ENCODE measurements at regions not wholly inside any gene's neighbourhood (a gene's known extent, or its start where the extent isn't known, plus 50 kb on each side); places are given as distances from the start of the nearest gene placed in this dataset.

DNA sequence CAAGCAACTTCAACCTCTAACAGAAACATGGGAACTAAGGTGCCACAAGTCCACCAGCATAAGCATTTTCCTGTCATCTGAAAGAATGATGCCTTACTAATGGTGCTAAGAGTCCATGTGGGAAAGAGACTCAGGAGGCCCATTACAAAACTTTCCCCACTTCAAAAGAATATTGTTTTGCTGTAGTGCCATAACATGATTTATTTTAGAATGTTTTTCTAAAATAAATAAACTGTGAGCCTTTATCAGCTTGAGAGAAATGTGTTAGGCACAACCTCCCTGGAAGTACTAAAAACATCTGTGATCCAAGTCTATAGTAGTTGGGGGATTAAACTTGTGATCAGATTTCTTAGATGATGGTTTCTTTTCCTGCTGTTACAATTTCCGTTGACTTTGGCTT, 330.1 kb upstream of the MAP3K7 start:
- Histone ChIP-seq H3K27ac (ENCODE audit: low read length) (no peak overlapping the region), H4K20me1 (ENCODE audit: insufficient read depth, low read length) (no peaks in the 10 kb centered on the region), H3K36me3 (replicated peaks; ENCODE audit: low read depth, low read length) (no peaks in the 10 kb centered on the region), H3K27me3 (ENCODE audit: low read depth, low read length) (no peaks in the 10 kb centered on the region), H3K4me1 (ENCODE audit: low read length) (no peaks in the 10 kb centered on the region), H3K4me3 (ENCODE audit: low read length) (no peak overlapping the region), H3K9ac (ENCODE audit: low read length) (no peak overlapping the region), H3K79me2 (ENCODE audit: low read length) (no peaks in the 10 kb centered on the region), H3K9me3 (ENCODE audit: insufficient read depth, low read length) (no peaks in the 10 kb centered on the region), H3K4me2 (ENCODE audit: low read length) (no peak overlapping the region), H2AFZ (ENCODE audit: low read depth, low read length) (no peak overlapping the region)
- TF ChIP-seq EZH2phosphoT487 (IDR thresholded peaks at IDR 0.05; ENCODE audit: low read depth): no peak
- TF ChIP-seq, protein P1, sequence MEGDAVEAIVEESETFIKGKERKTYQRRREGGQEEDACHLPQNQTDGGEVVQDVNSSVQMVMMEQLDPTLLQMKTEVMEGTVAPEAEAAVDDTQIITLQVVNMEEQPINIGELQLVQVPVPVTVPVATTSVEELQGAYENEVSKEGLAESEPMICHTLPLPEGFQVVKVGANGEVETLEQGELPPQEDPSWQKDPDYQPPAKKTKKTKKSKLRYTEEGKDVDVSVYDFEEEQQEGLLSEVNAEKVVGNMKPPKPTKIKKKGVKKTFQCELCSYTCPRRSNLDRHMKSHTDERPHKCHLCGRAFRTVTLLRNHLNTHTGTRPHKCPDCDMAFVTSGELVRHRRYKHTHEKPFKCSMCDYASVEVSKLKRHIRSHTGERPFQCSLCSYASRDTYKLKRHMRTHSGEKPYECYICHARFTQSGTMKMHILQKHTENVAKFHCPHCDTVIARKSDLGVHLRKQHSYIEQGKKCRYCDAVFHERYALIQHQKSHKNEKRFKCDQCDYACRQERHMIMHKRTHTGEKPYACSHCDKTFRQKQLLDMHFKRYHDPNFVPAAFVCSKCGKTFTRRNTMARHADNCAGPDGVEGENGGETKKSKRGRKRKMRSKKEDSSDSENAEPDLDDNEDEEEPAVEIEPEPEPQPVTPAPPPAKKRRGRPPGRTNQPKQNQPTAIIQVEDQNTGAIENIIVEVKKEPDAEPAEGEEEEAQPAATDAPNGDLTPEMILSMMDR (IDR thresholded peaks at IDR 0.05; ENCODE audit: low read depth, low read length): no peak

DNA sequence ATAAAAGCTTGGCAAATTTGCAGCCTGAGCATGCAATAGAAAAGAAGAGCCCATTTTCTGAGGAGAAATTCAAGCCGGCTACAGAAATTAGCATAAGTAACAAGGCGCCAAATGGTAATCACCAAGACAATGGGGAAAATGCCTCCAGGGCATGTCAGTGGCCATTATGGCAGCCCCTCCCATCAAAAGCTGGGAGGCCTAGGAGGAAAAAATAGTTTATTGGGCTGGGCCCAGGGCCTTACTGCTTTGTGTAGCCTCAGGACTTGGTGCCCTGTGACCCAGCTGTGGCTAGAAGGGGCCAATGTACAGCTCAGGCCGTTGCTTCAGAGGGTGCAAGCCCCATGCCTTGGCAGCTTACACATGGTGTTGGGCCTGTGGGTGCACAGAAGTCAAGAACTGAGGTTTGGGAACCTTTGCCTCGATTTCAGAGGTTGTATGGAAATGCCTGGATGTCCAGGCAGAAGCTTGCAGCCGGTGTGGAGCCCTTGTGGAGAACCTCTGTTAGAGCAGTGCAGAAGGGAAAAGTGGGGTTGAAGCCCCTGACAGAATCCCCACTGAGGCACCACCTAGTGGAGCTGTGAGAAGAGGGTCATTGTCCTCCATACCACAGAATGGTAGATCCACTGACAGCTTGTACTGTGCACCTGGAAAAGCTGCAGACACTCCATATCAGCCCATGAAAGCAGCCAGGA, 328.5 kb upstream of the MAP3K7 start:
- no peaks in the 10 kb centered on the region for H3K27me3 ChIP-seq (ENCODE audit: low read depth, low read length)
- no peaks in the 10 kb centered on the region for H3K4me1 ChIP-seq (ENCODE audit: low read length)
- H4K20me1 ChIP-seq (ENCODE audit: insufficient read depth, low read length): no peaks in the 10 kb centered on the region
- no peak overlapping the region for H2AFZ ChIP-seq (ENCODE audit: low read depth, low read length)
- H3K79me2 ChIP-seq (ENCODE audit: low read length): no peaks in the 10 kb centered on the region
- no peaks in the 10 kb centered on the region for H3K9me3 ChIP-seq (ENCODE audit: insufficient read depth, low read length)
- no peak overlapping the region for H3K4me2 ChIP-seq (ENCODE audit: low read length)
- TF ChIP-seq, protein P1 (IDR thresholded peaks at IDR 0.05; ENCODE audit: low read depth, low read length): no peak
- TF ChIP-seq EZH2phosphoT487 (IDR thresholded peaks at IDR 0.05; ENCODE audit: low read depth): no peak
- no peak overlapping the region for H3K27ac ChIP-seq (ENCODE audit: low read length)
- no peak overlapping the region for H3K9ac ChIP-seq (ENCODE audit: low read length)
- no peak overlapping the region for H3K4me3 ChIP-seq (ENCODE audit: low read length)
- H3K36me3 ChIP-seq (replicated peaks; ENCODE audit: low read depth, low read length): no peaks in the 10 kb centered on the region

DNA sequence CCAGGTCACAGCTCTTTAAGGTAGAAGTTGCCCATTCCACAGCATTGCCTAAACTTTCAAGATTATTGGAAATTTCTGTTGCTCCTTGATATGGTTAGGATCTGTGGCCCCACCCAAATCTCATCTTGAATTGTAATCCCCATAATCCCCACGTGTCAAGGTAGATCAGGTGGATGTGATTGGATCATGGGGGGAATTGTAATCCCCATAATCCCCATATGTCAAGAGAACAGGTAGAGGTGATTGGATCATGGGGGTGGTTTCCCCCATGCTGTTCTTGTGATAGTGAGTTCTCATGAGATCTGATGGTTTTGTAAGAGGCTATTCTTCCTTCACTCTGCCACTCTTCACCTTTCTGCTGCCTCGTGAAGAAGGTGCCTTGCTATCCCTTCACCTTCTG, 327.4 kb upstream of the MAP3K7 start:
- no peak for TF ChIP-seq EZH2phosphoT487 (IDR thresholded peaks at IDR 0.05; ENCODE audit: low read depth)
- TF ChIP-seq, protein P1 (IDR thresholded peaks at IDR 0.05; ENCODE audit: low read depth, low read length): no peak

DNA sequence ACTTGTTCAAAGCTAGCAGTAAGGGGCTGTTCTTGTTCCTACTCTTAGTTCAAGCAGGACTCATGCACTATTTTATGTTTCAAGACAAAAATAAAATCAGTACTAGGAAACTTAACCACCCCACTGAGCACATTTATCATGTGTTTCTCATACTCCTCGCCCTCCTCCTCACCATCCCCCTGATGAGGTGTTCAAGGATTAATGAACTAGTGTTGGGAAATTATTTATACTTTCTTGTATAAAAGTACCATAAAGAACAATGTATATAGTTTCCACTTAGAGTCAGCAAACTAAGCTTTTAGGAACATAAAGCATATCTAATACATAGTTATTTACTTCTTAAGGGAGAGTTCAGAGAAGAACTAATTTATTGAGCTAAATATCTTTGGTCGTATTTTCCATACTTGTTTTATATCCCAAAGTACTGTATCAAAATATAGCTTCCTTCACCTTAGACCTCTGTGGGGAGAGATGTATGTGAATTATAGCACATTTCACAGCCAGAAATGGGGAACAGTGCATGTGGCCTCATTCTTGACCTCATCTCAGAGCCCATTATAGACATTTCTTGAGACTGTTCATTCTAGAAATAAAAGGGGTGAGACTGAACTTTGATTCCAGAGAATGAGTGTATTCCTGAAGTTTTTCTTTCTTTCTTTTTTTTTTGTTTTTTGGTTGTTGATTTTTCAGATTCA, 326.5 kb upstream of the MAP3K7 start:
- no peaks in the 10 kb centered on the region for H3K9me3 ChIP-seq (ENCODE audit: insufficient read depth, low read length)
- no peaks in the 10 kb centered on the region for H3K79me2 ChIP-seq (ENCODE audit: low read length)
- no peaks in the 10 kb centered on the region for H3K4me1 ChIP-seq (ENCODE audit: low read length)
- no peak overlapping the region for H3K4me2 ChIP-seq (ENCODE audit: low read length)
- no peak for TF ChIP-seq EZH2phosphoT487 (IDR thresholded peaks at IDR 0.05; ENCODE audit: low read depth)
- TF ChIP-seq, protein P1 (IDR thresholded peaks at IDR 0.05; ENCODE audit: low read depth, low read length): no peak
- no peak overlapping the region for H3K27ac ChIP-seq (ENCODE audit: low read length)
- no peaks in the 10 kb centered on the region for H3K36me3 ChIP-seq (replicated peaks; ENCODE audit: low read depth, low read length)
- no peak overlapping the region for H2AFZ ChIP-seq (ENCODE audit: low read depth, low read length)
- no peak overlapping the region for H3K4me3 ChIP-seq (ENCODE audit: low read length)
- H4K20me1 ChIP-seq (ENCODE audit: insufficient read depth, low read length): no peaks in the 10 kb centered on the region
- H3K9ac ChIP-seq (ENCODE audit: low read length): no peak overlapping the region
- H3K27me3 ChIP-seq (ENCODE audit: low read depth, low read length): no peaks in the 10 kb centered on the region

More for the DNA sequence above, 327.4 kb upstream of the MAP3K7 start:
- H3K79me2 ChIP-seq (ENCODE audit: low read length): no peaks in the 10 kb centered on the region
- H3K4me3 ChIP-seq (ENCODE audit: low read length): no peak overlapping the region
- no peak overlapping the region for H3K27ac ChIP-seq (ENCODE audit: low read length)
- no peaks in the 10 kb centered on the region for H3K9me3 ChIP-seq (ENCODE audit: insufficient read depth, low read length)
- H3K4me1 ChIP-seq (ENCODE audit: low read length): no peaks in the 10 kb centered on the region
- H3K36me3 ChIP-seq (replicated peaks; ENCODE audit: low read depth, low read length): no peaks in the 10 kb centered on the region
- no peaks in the 10 kb centered on the region for H4K20me1 ChIP-seq (ENCODE audit: insufficient read depth, low read length)
- H3K9ac ChIP-seq (ENCODE audit: low read length): no peak overlapping the region
- H2AFZ ChIP-seq (ENCODE audit: low read depth, low read length): no peak overlapping the region
- no peak overlapping the region for H3K4me2 ChIP-seq (ENCODE audit: low read length)
- H3K27me3 ChIP-seq (ENCODE audit: low read depth, low read length): no peaks in the 10 kb centered on the region

Measured in OCI-LY3 (cell line).